ENCODE measurements at regions not wholly inside any gene's neighbourhood (a gene's known extent, or its start where the extent isn't known, plus 50 kb on each side); places are given as distances from the start of the nearest gene placed in this dataset.
"Not testable (repeated sequence)": the region's sequence is repeated elsewhere in the genome, so short reads cannot be mapped to it uniquely, and the experiment has no call there.

DNA sequence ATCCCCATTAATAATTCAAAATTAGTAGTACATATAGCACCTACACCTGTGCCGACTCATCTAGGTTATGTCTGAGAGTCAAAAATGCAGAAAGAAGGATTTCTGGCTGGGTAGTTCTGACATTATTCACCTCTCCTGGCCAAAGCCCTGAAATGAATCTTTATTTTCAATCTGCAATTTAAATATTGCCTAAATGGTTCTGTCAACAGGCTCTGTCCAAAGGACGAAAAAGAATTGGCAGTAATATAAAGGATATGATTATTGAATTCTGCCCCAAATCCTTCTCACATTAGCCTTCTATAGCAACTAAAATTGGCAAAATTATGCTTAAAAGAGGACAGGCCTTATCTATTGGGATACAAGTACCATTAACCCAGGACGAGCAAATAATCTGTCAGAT is 86.9 kb upstream of the SPANXN4 start:
- FAIRE-seq (no peak), ATAC-seq (no peak), DNase-seq (ENCODE audit: low spot score) (no peak)
- Histone ChIP-seq H3K4me1 (ENCODE audit: insufficient read depth, low read length) (no peaks in the 10 kb centered on the region), H3K4me2 (ENCODE audit: low read depth, low read length) (no peak overlapping the region), H3K79me2 (ENCODE audit: insufficient read depth, low read length) (no peaks in the 10 kb centered on the region), H3K9ac (ENCODE audit: insufficient read depth, low read depth, low read length) (no peak overlapping the region), H3K4me3 (replicated peaks in 1 of 3; ENCODE audit: insufficient read depth in 1 of 3, low read depth in 2 of 3, low read length in 3 of 3) (no peak overlapping the region), H3K27ac (ENCODE audit: extremely low read length, insufficient read depth, low read length) (no peak overlapping the region), H3K36me3 (replicated peaks in 1 of 2; ENCODE audit: control insufficient read depth in 1 of 2, insufficient read depth in 2 of 2, low read length in 2 of 2) (no peaks in the 10 kb centered on the region), H3K9me3 (ENCODE audit: low read length) (peaks cover 49% of the 10 kb centered on the region), H3K27me3 (ENCODE audit: control insufficient read depth in 1 of 2, insufficient read depth in 2 of 2, low read length in 2 of 2) (no peaks in the 10 kb centered on the region), H4K20me1 (ENCODE audit: insufficient read depth, low read length) (no peaks in the 10 kb centered on the region), H2AFZ (ENCODE audit: low read length) (no peak overlapping the region)
- TF ChIP-seq KDM1A (CRISPR knock-in tag; IDR thresholded peaks at IDR 0.05) (no peak), SMAD3 (CRISPR knock-in tag; IDR thresholded peaks at IDR 0.05) (no peak), CENPT (CRISPR knock-in tag; IDR thresholded peaks at IDR 0.05; ENCODE audit: low read depth) (no peak), ZNF746 (CRISPR knock-in tag; IDR thresholded peaks at IDR 0.05) (no peak)
- WGBS (ENCODE audit: low lambda C conversion rate): 0% methylated on average over 3 of the region's 3 CpGs
- POLR2A ChIA-PET: no interaction called here
- in situ Hi-C loops (cut with HindIII; ENCODE audit: extremely low pct_ligation_motif_present, low pct_unique_long_range_greater_than_20kb): no loop called here
- CTCF ChIA-PET (ENCODE audit: low intra/inter-chr PET ratio, low total read pairs): no interaction called here
- intact Hi-C loops (cut with micrococcal nuclease; ENCODE audit: unreplicated experiment): no loop called here
- no TSS peak for BruUV-seq (replicated peaks)

DNA sequence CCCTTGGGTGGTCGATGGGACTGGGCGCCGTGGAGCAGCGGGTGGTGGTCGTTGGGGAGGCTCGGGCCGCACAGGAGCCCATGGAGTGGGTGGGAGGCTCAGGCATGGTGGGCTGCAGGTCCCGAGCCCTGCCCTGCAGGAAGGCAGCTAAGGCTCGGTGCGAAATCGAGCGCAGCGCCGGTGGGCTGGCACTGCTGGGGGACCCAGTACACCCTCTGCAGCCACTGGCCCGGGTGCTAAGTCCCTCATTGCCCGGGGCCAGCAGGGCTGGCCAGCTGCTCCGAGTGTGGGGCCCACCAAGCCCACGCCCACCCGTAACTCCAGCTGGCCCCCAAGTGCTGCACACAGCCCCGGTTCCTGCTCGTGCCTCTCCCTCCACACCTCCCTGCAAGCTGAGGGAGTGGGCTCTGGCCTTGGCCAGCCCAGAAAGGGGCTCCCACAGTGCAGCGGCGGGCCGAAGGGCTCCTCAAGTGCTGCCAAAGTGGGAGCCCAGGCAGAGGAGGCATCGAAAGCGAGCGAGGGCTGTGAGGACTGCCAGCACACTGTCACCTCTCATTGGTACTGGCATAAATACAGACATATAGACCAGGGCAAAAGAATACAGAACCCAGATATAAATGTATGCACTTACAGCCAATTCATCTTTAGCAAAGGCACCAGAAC is 53.5 kb upstream of the SPANXN4 start:
- H3K36me3 ChIP-seq (replicated peaks in 1 of 2; ENCODE audit: control insufficient read depth in 1 of 2, insufficient read depth in 2 of 2, low read length in 2 of 2); BruUV-seq (replicated peaks); H4K20me1 ChIP-seq (ENCODE audit: insufficient read depth, low read length); H3K4me1 ChIP-seq (ENCODE audit: insufficient read depth, low read length); H3K27ac ChIP-seq (ENCODE audit: extremely low read length, insufficient read depth, low read length); in situ Hi-C loops (cut with HindIII; ENCODE audit: extremely low pct_ligation_motif_present, low pct_unique_long_range_greater_than_20kb); intact Hi-C loops (cut with micrococcal nuclease; ENCODE audit: unreplicated experiment); H3K9ac ChIP-seq (ENCODE audit: insufficient read depth, low read depth, low read length); H3K4me3 ChIP-seq (replicated peaks in 1 of 3; ENCODE audit: insufficient read depth in 1 of 3, low read depth in 2 of 3, low read length in 3 of 3); ATAC-seq; FAIRE-seq; H3K4me2 ChIP-seq (ENCODE audit: low read depth, low read length); H3K79me2 ChIP-seq (ENCODE audit: insufficient read depth, low read length); POLR2A ChIA-PET; CTCF ChIA-PET (ENCODE audit: low intra/inter-chr PET ratio, low total read pairs); H2AFZ ChIP-seq (ENCODE audit: low read length); DNase-seq (ENCODE audit: low spot score); H3K27me3 ChIP-seq (ENCODE audit: control insufficient read depth in 1 of 2, insufficient read depth in 2 of 2, low read length in 2 of 2): not testable (repeated sequence)
- H3K9me3 ChIP-seq (ENCODE audit: low read length): peaks cover 12% of the 10 kb centered on the region; the same call in 1 of the 2 replicates
- WGBS (ENCODE audit: low lambda C conversion rate): no CpG with 5 or more reads among the region's 27 CpGs
